SK-N-SH treated with all-trans-retinoic acid at 6 μM for 48 hours (cell line): ENCODE measurements at regions not wholly inside any gene's neighbourhood (a gene's known extent, or its start where the extent isn't known, plus 50 kb on each side); places are given as distances from the start of the nearest gene placed in this dataset.

Experiments used
- CREB5 ChIP-seq: fragments of 250-450 bp; sonication (Bioruptor Pico); IDR thresholded peaks from 2 replicates; pipeline ENCODE4 v1.5.1; 2020; ENCODE audit warnings: low read depth, mild to moderate bottlenecking, moderate library complexity
- CSDC2 ChIP-seq: fragments of 250-450 bp; sonication (Bioruptor Pico); IDR thresholded peaks from 2 replicates; pipeline ENCODE4 v1.5.0; 2020; ENCODE audit warnings: mild to moderate bottlenecking, moderate library complexity
- ZNF565 ChIP-seq: fragments of 450-650 bp; formaldehyde crosslinking; conservative IDR thresholded peaks from 2 replicates; pipeline ENCODE4 v1.5.0; 2020; ENCODE audit warnings: low read depth, mild to moderate bottlenecking, moderate library complexity

DNA sequence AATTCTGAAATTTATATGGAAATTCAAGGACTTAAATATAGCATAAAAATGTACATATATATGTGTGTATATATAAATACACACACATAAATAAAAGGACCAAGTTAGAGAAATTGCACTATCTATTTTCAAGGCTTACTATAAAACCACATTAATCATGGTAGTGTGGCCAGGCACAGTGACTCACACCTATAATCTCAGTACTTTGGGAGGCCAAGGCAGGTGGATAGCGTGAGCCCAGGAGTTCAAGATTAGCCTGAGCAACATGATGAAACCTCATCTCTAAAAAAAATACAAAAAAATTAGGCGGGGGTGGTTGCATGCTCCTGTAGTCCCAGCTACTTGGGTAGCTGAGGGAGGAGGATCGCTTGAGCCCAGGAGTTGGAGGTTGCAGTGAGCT lies 171.4 kb upstream of the GORAB start:
- TF ChIP-seq ZNF565 (no peak), CREB5 (CRISPR knock-in tag) (no peak), CSDC2 (CRISPR knock-in tag) (no peak)
